NCI-H187 treated with DMSO at 0.1 percent for 48 hours (cell line): ENCODE measurements at regions not wholly inside any gene's neighbourhood (a gene's known extent, or its start where the extent isn't known, plus 50 kb on each side); places are given as distances from the start of the nearest gene placed in this dataset.

Source experiments
- DNase-seq: peaks from one replicate; lab custom pipeline; 2025; lab: John Stamatoyannopoulos, UW

GRCh38 chr11:121793291-121793690 is 322.7 kb downstream of the BLID start:
- no peak for DNase-seq

DNA sequence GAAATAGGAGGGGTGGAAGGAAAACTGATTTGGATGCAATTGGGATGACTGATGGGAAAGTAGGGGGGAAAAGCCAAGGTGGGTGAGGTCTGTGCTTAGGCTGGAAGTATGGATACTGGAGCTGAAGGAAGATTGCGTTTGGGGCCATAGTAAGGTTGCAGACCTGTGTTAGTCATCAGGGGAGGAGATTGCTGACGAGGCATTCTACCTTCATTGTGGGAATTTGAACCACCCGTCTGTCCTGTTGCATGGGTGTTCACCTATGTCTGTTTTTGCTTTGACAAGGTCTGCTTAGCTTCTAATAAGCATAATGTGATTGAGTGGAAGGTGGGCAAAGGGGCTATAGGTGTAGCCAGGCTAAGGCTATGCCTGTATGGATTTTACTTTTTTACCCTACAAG is 323.8 kb downstream of the BLID start:
- DNase-seq = no peak

GRCh38 chr11:121790430-121790829 is 325.6 kb downstream of the BLID start:
- no peak for DNase-seq

DNA sequence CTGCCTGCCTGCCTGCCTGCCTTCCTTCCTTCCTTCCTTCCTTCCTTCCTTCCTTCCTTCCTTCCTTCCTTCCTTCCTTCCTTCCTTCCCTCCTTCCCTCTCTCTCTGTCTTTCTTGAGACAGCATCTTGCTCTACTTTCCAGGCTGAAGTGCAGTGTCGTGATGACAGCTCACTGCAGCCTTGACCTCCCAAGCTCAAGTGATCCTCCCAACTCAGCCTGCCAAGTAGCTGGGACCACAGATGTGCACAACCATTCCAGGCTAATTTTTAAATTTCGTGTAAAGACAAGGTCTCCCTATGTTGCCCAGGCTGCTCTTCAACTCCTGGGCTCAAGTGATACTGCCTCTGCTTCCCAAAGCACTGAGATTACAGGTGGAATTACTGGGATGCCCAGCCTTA is 328.2 kb upstream of the SORL1-AS1 start:
- DNase-seq = no peak

DNA sequence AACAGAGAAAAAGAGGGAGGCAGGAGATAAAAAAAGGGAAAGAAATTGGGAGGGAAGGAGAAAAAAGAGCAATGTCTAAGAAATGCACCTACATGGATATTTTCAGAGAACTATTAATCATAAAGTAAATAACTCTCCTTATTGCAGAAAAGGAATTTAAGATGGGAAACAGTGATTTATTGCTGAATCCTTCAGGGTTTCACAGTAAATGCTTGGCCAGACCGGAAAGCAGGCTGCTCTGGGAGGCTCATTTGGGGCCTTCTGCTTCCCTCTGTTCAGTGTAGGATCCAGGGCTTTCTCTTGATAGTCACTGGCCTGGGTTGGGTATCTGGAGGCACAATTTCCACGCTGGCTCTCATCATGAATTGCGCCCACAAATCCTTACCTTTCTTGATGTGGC is 324.3 kb upstream of the SORL1-AS1 start:
- DNase-seq = no peak

DNA sequence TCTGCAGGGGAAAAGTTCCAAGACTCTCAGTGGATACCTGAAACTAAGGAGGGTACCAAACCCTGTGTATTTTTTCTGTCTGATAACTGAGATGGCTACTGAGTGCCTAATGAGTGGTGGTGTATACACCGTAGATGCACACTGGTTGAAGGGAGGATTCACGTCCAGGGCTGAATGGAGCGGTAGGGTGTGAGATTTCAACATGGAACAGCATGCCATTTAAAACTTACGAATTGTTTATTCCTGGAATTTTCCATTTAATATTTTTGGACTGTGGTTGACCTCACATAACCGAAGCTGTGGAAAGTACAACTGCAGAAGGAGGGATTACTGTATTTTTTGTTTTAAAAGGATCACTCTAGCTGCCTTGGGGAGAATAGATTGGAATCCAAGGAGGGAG is 322.5 kb upstream of the SORL1-AS1 start:
- DNase-seq = no peak

GRCh38 chr11:121773076-121773475 is 320.3 kb upstream of the SORL1-AS1 start:
- DNase-seq = no peak

DNA sequence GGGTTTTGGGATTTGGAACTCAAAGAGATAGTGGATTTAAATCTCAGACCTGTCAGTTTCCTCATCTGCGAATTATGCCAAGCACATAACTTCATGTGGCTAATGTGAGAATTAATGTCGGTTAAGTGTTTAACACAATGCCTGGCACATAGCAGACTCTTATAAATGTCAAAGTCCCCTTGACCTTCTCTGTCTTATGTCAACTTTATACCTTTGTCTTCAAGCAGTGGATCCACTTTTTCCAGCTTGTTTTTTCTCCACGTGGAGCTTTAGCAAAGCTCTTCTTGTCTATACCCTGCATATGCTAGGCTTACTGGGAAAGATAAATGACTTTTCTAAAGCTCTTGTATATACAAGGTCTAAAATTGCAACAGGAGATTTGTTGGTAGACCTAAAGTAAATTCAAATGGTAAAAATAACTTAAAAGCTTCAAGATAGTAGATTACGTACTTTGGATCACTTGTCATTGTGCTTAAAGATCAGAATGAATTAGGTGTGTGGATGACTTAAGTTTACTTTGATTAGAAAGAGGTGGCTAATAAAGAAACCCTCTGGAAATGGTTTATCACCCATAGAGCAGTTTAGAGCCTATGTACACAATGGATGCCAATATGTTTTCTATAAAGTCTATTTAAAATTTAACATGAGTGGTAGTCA is 318.3 kb upstream of the SORL1-AS1 start:
- DNase-seq = no peak

- DNase-seq = no peak
Observed at GRCh38 chr11:121769191-121769590, 316.4 kb upstream of the SORL1-AS1 start.

- no peak for DNase-seq
Observed at GRCh38 chr11:121767433-121767832, 314.7 kb upstream of the SORL1-AS1 start.

- no peak for DNase-seq
Observed at GRCh38 chr11:121766991-121767390, 314.2 kb upstream of the SORL1-AS1 start.

- no peak for DNase-seq
Observed at GRCh38 chr11:121766166-121766565, 313.4 kb upstream of the SORL1-AS1 start.

- DNase-seq = no peak
Observed at GRCh38 chr11:121763526-121763925, 310.8 kb upstream of the SORL1-AS1 start.

DNA sequence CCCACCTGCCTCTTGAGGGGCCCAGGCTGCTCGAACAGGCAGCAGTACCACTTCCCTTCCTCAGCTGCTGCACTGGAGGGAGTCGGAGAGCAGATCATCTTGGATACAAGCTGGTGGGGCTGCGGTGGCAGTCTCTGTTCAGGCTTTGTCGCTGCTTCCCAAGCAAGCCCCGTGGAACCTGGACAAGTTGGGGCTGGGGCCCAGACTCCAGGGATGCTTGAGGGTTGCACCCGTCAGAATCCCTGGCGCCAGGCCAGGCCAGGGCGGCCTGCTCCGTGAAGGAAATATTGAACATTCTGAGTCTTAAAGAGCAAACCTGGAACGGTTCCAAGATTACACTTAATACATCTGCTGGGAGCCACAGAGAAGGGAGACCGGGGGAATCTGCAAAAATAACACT is 310.1 kb upstream of the SORL1-AS1 start:
- DNase-seq = peak; percentile 56

- DNase-seq = no peak
Observed at GRCh38 chr11:121761186-121761585, 308.4 kb upstream of the SORL1-AS1 start.

- DNase-seq = no peak
Observed at GRCh38 chr11:121757480-121758125, 304.8 kb upstream of the SORL1-AS1 start.

DNA sequence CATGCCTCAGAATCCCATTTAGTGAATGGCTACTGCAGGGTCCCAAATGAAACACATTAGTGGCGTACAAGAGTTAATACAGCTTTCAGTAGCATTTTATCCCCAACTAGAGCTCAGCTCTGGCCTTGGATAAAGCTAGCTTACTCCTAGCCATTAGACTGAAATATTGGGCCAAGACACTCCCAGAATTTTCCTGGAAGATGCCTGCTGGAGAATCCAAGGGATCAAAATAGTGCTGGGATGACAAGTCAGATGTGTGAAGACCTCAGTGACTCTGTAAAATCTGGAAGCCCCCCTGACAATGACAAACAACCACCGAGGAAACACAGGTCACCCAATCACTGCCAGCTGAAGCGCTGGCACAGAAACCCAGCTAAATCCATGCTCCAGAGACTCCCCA is 303.1 kb upstream of the SORL1-AS1 start:
- no peak for DNase-seq

DNA sequence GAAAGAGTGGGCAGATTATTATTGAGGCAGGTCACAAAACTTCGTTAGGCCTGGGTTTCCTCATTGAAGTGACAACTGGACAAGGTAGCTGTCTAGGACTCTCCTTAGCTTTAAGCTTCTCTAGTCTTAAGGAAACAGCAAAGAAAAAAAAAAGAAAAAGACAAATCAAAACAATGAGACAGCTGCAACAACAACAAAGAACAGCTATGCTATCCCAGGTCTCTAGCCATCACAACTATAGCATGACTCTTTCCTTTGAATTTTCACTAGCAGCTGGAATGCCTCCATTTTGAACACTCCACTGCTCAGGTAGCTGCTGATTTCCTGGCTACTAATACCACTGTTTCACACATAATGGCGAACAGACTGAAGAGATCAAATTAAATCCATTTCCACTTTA is 302.4 kb upstream of the SORL1-AS1 start:
- DNase-seq = no peak

- no peak for DNase-seq
Observed at GRCh38 chr11:121754598-121754997, 301.8 kb upstream of the SORL1-AS1 start.

DNA sequence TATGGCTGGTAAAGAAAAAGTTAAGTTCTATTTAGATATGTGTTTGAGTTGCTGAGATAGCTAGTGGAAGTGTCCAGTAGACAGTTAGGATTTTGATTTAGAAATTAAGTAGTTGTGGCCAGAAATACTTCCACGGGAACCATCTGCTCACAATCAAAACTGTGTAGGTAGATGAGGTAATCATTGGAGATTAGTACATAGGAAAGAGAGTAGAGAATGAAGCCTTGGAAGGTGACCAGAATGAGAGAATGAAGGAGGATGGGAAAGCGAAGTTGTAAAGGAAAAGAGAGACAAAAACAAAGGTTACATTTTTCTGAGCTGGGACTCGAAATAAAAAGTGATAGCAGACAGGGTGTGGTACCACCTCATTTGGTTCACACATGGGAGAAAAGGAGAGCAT is 296.9 kb upstream of the SORL1-AS1 start:
- no peak for DNase-seq

GRCh38 chr11:121748068-121748467 is 295.3 kb upstream of the SORL1-AS1 start:
- DNase-seq = no peak

- no peak for DNase-seq
Observed at GRCh38 chr11:121743285-121743684, 290.5 kb upstream of the SORL1-AS1 start.

DNA sequence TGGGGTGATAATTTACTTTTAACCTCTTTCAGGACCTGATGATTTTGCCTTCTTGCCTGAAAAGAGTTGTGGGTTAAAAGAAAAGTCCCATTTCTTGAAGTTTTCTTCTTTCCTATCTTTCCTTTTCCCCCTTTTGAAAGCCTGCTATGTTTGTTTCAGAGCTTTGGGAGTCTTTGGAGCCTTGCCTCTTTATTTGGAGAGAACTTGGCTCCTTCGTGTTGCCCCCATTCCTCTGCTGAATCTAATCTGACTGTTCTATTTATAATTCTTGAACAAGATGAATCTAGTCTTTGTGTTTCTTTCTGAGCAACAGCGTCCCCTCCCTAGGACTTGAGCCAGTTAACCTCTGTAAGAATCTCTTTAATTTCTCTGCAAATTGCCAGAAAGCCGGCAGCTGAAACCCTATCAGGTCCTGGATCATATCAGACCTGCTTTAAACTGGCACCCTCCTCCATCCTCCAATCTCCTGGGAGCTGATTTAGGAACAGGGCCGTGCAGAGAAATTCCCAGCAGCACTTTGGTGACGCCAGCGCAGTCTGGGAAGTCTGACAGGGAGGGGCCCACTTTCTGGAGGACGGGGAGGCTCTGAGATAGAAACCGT is 289.1 kb upstream of the SORL1-AS1 start:
- no peak for DNase-seq

- DNase-seq = no peak
Observed at GRCh38 chr11:121741351-121741760, 288.6 kb upstream of the SORL1-AS1 start.
